ENCODE measurements at regions not wholly inside any gene's neighbourhood (a gene's known extent, or its start where the extent isn't known, plus 50 kb on each side); places are given as distances from the start of the nearest gene placed in this dataset.
A peak's percentile ranks its signal among the peaks of the same experiment; 100 is the strongest.

- Histone ChIP-seq H3K9me3 (ENCODE audit: control insufficient read depth, low read length) (no peaks in the 10 kb centered on the region), H3K4me3 (ENCODE audit: low read length) (no peak overlapping the region), H3K27me3 (ENCODE audit: control insufficient read depth, insufficient read depth, low read length, poor library complexity, severe bottlenecking) (peaks cover 10% of the 10 kb centered on the region), H3K27ac (ENCODE audit: low read depth, low read length) (no peak overlapping the region), H3K9ac (ENCODE audit: extremely low read depth, low read length, poor library complexity, severe bottlenecking) (no peak overlapping the region), H3K4me1 (ENCODE audit: control insufficient read depth, insufficient read depth, low read length) (peaks cover 24% of the 10 kb centered on the region), H3K36me3 (ENCODE audit: control insufficient read depth, insufficient read depth, low read length) (no peaks in the 10 kb centered on the region)
- peaks cover 24% of the 10 kb centered on the region for H3K27me3 Mint-ChIP-seq (ENCODE audit: insufficient read depth)
- no peak overlapping the region for H3K4me3 Mint-ChIP-seq
- peak overlapping the region; percentile 40 for H3K27ac Mint-ChIP-seq
- no peak for TF ChIP-seq CTCF (conservative IDR thresholded peaks at IDR 0.05)
- no peak for DNase-seq
- H3K4me1 Mint-ChIP-seq = peaks cover 45% of the 10 kb centered on the region
- no peaks in the 10 kb centered on the region for H3K36me3 Mint-ChIP-seq (ENCODE audit: low read depth)
- H3K9me3 Mint-ChIP-seq = peaks cover 5% of the 10 kb centered on the region
- 68 to 78% methylated on average over 5 of the region's 5 CpGs for WGBS, 2 experiments (ENCODE audit: insufficient coverage in 1 of 2, insufficient read length in 1 of 2)
Observed at GRCh38 chr16:87094556-87094865, 222.7 kb downstream of the C16orf95 start.

GRCh38 chr16:87095271-87095670, 221.9 kb downstream of the C16orf95 start:
- H3K27me3 Mint-ChIP-seq (ENCODE audit: insufficient read depth) = peaks cover 17% of the 10 kb centered on the region

GRCh38 chr16:87096746-87097333, 220.4 kb downstream of the C16orf95 start:
- Mint-ChIP-seq H3K9me3 (no peaks in the 10 kb centered on the region), H3K27me3 (ENCODE audit: insufficient read depth) (peaks cover 7% of the 10 kb centered on the region), H3K27ac (no peak overlapping the region), H3K4me3 (no peak overlapping the region), H3K4me1 (peaks cover 58% of the 10 kb centered on the region), H3K36me3 (ENCODE audit: low read depth) (no peaks in the 10 kb centered on the region)
- no peak for TF ChIP-seq CTCF (conservative IDR thresholded peaks at IDR 0.05)
- WGBS, 2 experiments (ENCODE audit: insufficient coverage in 1 of 2, insufficient read length in 1 of 2) = 87 to 93% methylated on average over 6 to 10 of the region's 11 CpGs
- Histone ChIP-seq H3K27me3 (ENCODE audit: control insufficient read depth, insufficient read depth, low read length, poor library complexity, severe bottlenecking) (no peaks in the 10 kb centered on the region), H3K4me1 (ENCODE audit: control insufficient read depth, insufficient read depth, low read length) (peaks cover 38% of the 10 kb centered on the region), H3K9me3 (ENCODE audit: control insufficient read depth, low read length) (no peaks in the 10 kb centered on the region), H3K9ac (ENCODE audit: extremely low read depth, low read length, poor library complexity, severe bottlenecking) (no peak overlapping the region), H3K27ac (ENCODE audit: low read depth, low read length) (no peak overlapping the region), H3K36me3 (ENCODE audit: control insufficient read depth, insufficient read depth, low read length) (no peaks in the 10 kb centered on the region), H3K4me3 (ENCODE audit: low read length) (no peak overlapping the region)
- DNase-seq = no peak

More at GRCh38 chr16:87095271-87095670, 221.9 kb downstream of the C16orf95 start:
- H3K9ac ChIP-seq (ENCODE audit: extremely low read depth, low read length, poor library complexity, severe bottlenecking) = no peak overlapping the region
- Mint-ChIP-seq H3K9me3 (no peaks in the 10 kb centered on the region), H3K4me1 (peaks cover 47% of the 10 kb centered on the region), H3K27ac (no peak overlapping the region), H3K36me3 (ENCODE audit: low read depth) (no peaks in the 10 kb centered on the region), H3K4me3 (no peak overlapping the region)
- DNase-seq = no peak
- H3K27me3 ChIP-seq (ENCODE audit: control insufficient read depth, insufficient read depth, low read length, poor library complexity, severe bottlenecking) = peaks cover 4% of the 10 kb centered on the region
- 88% methylated on average over 3 to 5 of the region's 5 CpGs for WGBS, 2 experiments (ENCODE audit: insufficient coverage in 1 of 2, insufficient read length in 1 of 2)
- H3K4me1 ChIP-seq (ENCODE audit: control insufficient read depth, insufficient read depth, low read length) = peaks cover 31% of the 10 kb centered on the region
- no peaks in the 10 kb centered on the region for H3K9me3 ChIP-seq (ENCODE audit: control insufficient read depth, low read length)
- no peak overlapping the region for H3K4me3 ChIP-seq (ENCODE audit: low read length)
- H3K27ac ChIP-seq (ENCODE audit: low read depth, low read length) = no peak overlapping the region
- no peak for TF ChIP-seq CTCF (conservative IDR thresholded peaks at IDR 0.05)
- H3K36me3 ChIP-seq (ENCODE audit: control insufficient read depth, insufficient read depth, low read length) = no peaks in the 10 kb centered on the region

Measured in endodermal cell (in vitro differentiated cells).